Pons (tissue), 1 donor: ENCODE measurements at regions not wholly inside any gene's neighbourhood (a gene's known extent, or its start where the extent isn't known, plus 50 kb on each side); places are given as distances from the start of the nearest gene placed in this dataset.
"Not testable (repeated sequence)": the region's sequence is repeated elsewhere in the genome, so short reads cannot be mapped to it uniquely, and the experiment has no call there.

Source experiments
- DNase-seq: peaks from one replicate; pipeline ENCODE4 v3.0.0-alpha.2; 2016; ENCODE audit warnings: low spot score

DNA sequence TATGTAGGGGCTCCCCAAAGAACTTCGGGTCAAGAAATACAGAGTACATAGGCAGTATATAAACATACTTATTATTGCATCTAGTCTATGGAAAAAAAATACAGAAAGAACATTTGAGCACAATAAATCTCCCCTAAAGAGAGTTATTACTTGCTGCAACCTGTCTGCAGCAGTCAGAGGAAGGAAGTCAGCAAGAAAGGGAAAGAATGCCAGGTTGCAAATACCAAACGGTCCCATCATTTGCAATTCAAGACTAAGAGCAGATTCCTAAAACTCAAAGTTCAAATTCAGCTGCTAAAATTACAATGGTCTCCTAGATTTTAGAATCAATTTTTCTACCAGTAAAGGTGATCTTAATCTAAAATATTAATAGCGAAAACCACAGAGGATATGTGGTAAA lies 236.2 kb upstream of the NUDT6 start:
- no peak for DNase-seq

DNA sequence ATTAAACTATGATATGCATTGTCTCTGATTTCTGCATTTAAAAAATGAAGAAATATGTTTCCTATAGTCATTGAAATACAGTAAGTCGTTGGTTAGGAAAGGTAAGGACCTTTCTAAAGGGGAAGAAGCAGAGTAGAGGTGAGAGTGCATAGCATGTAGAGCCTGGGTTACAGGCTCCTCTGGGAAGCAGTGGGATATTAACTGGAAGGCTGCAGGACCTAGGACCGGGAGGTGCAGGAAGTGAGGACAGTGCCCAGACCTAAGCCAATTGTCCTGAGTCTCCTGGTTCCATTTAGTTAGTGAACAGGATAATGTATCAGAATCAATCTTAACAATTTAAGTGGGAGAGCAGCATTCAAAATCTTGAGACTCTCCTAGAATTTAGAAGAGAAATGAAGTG lies 237.1 kb upstream of the NUDT6 start:
- DNase-seq = no peak

DNA sequence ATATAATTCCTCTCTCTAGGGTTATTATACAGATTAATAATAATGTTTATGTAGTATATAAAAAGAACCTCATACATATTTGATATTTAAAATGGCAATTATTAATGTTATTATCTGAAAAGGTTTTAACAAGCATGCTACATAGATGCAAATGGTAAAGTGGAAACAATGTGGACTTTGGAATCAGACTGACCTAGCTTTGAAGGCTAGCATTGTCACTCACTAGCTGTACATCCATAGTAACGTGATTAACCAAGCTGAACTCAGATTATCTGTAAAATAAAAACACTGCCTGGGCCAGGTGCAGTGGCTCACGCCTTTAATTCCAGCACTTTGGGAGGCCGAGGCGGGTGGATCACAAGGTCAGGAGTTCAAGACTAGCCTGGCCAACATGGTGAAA lies 233.7 kb upstream of the SPRY1 start:
- no peak for DNase-seq

DNA sequence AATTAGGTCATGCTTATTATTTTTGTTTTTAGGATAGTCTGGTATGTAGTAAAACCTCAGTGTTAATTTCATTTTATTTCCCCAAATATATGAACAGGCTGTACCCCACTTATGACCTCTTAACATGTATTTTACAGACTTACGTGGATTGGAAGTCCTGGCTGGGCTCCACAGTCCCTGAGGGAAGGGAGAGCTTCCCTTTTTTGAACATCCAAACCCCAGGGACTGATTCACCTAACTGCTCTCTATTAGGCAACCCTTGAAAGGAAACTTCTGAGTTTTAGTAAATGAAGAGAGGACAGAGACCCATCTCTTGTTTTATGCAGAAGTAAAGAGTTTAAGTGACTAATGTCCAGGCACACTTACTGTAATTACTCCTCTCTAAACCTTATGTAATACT lies 233.1 kb upstream of the SPRY1 start:
- no peak for DNase-seq

DNA sequence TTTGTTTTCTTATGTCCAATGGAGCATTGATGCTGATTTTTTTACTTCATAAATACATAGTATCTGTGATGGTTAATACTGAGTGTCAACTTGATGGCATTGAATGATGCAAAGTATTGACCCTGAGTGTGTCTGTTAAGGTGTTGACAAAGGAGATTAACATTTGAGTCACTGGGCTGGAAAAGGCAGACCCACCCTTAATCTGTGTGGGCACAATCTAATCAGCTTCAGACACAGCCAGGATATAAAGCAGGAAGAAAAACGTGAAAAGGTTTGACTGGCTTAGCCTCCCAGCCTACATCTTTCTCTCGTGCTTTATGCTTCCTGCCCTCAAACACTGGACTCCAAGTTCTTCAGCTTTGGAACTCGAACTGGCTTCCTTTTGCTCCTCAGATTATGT lies 230.6 kb upstream of the SPRY1 start:
- no peak for DNase-seq

DNA sequence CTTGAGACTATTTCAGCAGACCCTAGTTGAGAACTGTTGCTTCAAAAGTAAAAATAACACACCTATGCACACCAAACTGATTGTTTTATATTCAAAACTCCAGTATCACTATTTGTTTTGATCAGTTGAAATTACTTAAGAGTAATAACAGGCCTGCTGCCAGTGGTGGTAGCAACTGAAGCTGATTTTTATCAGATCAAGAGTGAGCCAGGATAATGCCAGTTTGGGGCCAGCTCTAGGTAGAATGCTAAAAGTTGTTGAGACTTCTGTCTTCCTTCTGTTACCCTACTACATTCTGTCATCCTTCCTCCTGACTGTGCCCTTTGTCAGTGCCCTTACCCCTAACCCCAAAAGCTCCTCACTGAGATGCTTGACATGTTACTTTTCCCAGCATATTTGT lies 228.7 kb upstream of the SPRY1 start:
- DNase-seq = no peak

DNA sequence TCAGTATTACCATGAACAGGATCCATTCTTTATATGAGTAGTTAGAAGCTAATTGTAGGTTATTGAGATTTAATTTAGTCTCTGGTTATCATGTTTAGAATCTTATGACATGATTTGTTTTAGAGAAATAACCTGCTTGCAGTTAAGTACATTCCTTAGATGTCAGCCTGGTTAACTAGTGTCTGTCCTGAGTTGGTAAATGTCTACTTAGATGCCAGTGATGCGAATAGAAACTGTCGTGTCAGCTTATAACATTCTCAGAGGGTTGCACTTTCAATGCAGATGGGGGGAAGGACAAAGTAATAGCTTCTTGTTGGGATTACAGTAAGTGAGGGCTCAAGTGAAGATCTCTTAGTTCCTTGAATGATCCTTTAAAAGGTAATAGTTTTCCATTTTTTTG lies 227.8 kb upstream of the SPRY1 start:
- DNase-seq = no peak

DNA sequence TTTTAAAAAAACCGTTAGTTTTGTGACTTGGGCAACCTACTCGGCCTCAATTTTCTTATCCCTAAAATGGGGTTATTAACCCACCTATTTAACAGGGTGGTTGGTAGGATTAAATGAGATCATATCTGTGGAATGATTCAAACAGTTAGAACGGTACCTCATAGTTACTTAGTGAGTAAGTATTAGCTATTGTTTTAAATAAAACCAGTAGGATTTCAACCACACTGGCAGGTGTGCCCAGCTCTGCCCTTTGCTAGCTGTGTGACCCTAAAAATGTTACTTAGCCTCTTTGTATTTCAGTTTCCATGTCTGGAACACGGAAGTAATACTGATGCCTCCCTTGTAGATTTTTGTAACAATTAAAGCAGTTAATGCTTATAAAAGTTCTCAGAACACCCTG lies 225.8 kb upstream of the SPRY1 start:
- no peak for DNase-seq

DNA sequence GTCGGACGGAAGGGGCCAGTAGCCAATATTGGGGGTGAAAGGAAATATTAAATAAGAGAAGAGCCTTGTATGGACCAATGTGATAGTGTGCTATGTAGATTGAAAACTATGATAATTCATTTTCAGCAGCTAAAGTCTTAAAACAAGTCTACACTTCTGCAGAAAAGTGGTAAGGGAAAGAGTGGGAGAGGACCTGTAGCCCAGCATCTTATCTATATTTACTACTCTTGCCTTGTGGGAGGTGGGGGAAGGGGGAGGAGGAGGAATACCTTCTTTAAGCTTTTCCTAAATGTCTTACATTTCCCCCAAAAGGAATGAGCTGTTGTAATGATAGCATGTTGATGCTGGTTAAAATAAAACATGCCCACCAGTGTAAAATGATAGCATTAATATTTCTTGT lies 220.0 kb upstream of the SPRY1 start:
- DNase-seq = no peak

DNA sequence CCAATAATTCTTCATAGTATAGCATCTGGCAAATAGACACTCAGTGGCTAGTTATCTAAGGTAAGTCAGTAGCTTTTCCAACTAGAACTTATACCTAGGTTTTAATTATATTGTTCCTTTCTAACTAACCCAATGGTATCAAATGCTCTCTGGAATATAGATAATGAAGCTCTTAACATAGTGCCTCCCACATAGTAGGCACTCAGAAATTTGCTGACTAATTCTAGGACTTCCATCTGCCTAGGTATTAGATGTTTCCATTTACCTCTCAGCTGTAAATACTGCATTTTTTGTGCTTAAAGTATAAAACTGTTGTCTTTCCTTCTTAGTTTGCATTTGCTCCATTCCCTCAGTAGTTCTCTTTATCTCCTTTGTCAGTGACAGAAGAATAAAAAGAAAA lies 214.3 kb upstream of the SPRY1 start:
- DNase-seq = no peak

DNA sequence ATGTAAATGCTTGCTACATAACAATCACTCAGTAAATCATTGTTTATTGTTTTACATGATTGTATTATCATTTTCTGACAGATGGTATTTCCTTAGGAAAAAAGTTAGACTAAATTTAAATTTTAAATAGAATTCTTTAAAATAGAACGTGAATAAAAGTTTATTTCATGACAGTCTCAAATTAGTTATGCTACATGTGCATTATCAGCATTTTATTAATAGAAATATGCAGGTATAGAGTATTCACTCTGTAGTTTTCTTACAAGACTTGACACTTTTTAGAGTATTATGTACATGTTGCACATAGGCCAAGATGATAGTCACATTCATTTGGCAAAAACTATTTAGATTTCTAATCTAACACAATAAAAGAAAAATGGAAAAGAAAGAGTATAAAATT lies 213.3 kb upstream of the SPRY1 start:
- no peak for DNase-seq

DNA sequence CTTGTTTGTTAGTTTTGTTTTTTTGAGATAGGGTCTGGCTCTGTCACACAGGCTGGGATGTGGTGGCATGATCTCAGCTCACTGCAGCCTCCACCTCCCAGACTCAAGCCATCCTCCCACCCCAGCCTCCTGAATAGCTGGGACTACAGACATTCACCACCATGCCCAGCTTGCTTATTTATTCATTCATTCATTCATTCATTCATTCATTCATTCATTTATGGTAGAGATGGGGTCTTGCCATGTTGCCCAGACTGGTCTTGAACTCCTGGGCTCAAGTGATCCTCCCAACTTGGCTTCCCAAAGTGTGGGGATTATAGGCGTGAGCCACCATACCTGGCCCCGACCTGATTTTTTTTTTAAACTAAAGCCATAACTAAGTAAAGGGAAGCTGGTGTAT lies 212.8 kb upstream of the SPRY1 start:
- not testable (repeated sequence) for DNase-seq

DNA sequence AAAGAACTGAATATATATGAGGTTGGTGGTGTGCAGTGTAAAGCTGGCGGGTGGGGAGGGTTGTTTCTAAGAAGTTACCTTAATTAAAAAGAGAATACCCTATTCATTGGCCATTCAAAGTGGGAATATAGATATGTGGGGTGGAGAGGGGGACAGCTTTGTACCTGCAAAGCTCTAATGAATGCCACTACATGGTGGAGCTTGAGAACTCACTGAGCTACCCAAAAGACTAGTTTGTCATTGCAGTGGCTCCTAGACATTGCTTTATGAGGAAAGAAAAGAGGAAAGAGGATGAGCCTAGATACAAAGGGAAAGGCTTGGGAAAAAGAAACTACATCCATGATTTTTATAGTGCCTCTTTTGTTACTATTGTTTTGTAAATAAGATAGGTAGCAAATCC lies 209.9 kb upstream of the SPRY1 start:
- DNase-seq = no peak

DNA sequence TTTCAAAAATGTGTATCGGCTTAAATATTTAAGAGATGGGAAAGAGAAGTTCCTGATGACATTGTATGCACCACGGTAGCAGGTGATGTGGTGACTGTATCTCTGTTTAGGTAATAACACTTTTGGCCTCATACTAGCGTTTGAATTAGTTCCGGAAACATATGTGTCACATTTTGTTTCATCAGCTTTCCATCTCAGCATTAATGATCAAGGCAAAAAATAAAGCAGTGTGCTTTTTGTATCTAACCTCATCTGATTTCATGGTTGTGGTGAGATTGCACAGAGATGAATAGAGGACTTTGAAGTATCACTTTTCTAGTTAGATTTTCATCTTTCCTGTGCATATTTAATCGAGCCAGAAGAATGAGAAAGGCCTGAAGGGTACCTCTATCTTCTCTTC lies 206.4 kb upstream of the SPRY1 start:
- no peak for DNase-seq

DNA sequence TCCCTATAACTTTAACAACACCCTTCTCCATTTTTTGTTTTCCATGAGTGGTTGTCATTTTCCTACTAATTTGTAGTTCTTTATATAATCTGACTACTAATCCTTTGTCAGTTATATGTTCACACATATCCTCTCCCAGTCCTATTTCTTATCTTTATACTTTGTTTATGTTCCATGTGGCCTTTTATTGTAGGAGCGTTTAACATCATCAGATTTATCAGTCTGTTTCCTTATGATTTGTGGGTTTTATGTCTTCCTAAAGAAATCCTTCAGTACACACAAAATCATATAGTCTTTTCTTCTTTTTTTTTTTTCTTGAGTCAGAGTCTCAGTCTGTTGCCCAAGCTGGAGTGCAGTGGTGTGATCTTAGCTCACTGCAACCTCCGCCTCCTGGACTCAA lies 204.9 kb upstream of the SPRY1 start:
- no peak for DNase-seq

DNA sequence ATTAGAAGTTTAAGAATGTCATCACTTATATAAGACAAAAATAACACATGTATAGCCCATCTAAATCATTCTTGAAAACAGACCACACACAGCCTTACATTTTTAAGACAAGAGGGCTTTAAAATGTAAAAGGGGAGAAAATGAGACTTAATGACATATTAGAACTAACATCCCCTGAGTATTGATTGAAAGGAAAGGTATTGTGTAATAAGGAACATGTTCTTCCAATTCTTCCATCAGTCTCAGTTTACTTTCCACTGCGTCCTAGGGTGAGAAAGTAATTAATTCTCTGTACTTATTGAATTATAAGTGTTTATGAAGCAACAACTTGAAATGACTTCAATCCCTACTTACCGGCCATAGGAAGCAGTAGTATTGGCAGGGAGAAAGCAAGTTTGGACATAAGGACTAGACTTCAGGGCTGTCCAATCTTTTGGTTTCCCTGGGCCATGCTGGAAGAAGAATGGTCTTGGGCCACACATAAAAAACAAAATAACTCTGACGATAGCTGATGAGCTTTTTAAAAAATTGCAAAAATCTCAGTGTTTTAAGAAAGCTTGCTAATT lies 202.7 kb upstream of the SPRY1 start:
- no peak for DNase-seq

DNA sequence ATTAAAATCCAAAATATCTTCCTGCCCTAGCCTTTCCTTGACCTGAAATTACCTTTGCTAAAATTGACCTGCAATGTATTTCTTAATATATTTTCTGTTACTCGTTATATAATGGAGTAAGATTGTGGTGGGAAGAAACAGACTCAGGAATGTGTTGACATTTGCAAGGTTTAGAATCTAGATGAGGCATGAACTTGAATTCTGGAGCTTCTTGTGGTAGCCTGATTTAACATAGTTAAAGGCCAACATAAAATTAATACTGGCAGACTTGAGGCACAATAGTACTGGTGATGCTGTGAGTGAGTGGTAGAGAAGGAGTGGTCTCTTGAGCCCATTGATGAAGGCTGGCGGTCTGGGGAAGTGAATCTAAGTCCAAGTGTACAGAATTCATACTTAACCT lies 197.9 kb upstream of the SPRY1 start:
- DNase-seq = no peak

DNA sequence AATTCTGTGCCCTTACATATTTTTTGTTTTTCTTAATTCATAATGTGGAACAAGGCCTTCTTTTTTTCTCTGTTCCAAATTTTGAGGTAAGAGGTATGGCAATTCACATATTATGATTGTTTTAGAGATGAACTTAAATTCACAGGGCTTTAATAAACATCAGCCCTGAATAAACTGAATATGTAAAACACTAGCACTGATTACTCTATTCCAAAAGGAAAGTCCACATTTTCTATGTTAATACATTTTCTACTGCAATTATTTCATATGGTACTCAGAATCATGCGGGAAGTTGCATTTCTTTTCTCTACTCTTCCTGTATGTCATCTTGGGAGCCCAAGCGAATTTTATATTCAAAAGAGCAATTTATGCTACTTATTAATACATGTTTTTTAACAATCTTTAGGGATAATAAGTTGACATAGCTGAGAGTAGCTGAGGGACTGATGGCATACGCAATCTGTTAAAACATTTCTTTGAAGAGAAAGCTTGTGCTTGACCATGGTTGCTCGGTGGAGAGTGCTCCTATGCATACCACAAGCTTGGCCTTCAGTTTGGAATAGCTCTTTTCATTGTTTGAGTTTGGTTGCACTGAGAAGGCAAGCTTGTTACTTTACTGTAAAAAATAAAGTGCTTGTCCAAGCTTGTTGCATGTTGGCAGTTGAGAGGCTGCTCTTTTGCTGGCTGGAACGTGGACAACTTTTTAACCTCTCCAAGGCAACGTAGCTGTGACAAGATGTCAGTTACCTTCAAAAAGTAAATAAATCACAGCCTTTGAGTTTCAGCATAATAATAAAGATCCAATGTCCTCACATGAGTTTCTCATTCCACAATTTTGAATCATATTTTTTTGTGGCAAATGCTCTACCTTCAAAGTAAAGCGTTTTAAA lies 196.3 kb upstream of the SPRY1 start:
- DNase-seq = no peak

DNA sequence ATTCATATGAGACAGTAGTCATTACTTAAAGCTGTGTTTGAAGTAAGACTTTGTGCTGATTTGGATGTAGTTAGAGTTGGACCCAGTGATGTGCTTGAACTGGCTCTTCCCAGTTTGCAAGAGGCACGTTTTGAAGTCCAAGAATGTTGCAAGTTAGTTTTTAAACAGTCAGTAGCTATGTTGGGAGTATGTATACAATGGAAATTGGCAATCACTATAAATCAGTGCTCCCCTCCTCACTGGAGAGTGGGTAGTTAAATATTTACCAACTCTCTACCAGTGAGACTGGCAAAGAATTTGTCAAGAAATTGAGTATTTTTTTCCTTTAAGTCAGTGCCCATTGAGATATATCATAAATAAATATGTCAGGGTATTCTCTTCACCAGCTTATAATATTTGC lies 191.9 kb upstream of the SPRY1 start:
- no peak for DNase-seq

DNA sequence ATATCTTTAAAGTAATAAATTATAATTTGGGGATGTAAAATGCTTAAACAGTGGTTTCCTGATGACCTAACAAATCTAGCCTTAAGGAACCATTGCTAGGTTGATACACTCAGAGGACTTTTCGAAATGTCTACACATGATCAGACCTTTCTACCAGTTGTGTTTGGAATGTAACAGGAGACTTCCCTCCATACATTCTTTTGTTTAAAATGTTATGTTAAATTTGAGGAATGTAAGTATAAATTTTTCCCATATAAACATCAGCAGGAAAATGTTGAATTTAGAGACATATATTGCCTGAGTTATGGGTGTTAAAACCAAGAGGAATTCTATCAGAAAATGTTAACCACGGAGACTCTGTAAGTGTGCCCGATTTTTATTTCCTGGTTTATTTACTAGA lies 190.6 kb upstream of the SPRY1 start:
- no peak for DNase-seq

DNA sequence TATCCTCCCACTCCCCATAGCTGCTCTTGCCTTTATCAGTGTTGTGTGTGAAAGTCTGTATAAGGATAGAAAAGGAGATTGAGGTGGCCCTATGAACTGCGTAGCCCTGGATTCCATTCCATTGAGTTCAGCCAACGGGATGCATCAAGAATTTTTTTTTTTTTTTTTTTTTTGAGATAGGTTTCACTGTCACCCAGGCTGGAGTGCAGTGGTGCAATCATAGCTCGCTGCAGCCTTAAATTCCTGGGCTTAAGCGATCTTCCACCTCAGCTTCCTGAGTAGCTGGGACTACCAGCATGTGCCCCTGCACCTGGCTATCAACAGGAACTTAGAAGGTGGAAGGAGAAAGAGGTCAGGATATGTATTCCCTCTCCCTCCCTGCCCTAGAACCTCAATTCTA lies 187.2 kb upstream of the SPRY1 start:
- no peak for DNase-seq

DNA sequence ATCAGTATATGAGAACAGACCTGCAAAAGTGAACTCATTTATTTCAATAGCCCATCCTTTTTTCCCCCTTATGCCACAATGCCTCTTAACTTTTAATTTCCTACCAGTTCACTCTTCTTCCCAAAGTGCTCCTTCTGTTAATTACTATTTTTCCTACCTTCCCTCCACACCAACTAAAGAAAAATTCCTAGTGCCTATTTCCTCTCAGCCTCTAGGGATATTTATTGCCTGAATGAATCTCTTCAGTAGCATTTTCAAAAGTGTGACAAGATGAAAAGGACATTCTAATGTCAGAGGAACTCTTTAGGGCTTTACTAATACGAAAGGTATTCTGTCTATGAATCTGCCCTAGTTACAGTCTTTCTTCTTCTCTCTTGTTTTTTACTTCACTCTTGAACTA lies 181.1 kb upstream of the SPRY1 start:
- no peak for DNase-seq

DNA sequence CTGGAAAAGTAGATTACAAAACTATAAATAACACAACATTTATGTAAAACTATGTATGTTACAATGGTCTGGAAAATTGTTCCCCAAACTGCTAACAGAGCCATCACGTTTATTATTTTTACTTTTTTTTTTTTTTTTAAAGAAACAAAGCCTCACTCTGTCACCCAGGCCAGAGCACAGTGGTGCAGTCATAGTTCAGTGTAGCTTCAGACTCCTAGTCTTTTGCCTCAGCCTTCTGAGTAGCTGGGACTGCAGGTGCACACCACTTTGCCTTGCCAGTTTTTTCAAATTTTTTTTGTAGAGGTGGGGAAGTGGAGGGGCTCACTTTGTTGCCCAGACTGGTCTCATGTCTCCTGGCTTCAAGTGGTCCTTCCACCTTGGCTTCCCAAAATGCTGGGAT lies 180.1 kb upstream of the SPRY1 start:
- DNase-seq = no peak

DNA sequence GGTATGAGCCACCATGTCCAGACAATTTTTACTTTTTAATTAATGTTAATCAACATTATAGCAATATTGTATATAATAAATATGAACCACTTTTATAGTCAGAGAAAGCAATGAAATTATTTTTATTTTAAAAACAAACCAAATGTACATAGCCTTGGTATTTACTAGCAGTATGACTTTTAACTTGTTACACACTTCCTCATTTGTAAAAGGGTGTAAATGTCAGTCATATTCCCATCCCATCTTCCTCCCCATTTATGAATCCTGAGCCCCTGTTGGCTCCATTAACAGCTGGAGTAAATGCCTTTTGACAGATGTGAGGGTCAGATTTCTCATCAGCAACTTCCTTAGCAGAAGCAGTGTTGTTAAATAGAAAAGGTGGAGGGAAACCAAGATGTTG lies 179.6 kb upstream of the SPRY1 start:
- no peak for DNase-seq
